ENCODE measurements at regions not wholly inside any gene's neighbourhood (a gene's known extent, or its start where the extent isn't known, plus 50 kb on each side); places are given as distances from the start of the nearest gene placed in this dataset.

DNA sequence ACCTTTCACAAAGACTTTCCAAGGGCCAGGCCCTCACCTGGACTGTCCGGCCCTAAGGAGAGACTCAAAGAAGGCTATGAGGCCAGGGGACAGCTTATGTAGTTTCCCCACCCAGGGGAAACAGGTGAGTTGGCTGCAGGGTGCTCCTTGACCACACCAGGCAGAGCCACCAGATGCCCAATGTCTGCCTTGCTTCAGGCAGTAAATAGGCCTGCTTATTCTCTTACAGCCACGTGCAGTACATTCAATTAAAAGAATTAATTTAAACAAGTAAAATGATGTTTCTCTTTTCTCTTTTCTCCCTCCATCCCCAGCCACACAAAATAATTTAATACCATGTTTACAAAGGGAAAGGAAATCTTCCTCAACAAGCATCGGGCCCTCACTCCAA lies 66.6 kb upstream of the ABLIM1 start:
- no peak overlapping the region for H3K9ac ChIP-seq (ENCODE audit: insufficient read length)
- no peak overlapping the region for H3K27ac ChIP-seq
- no peak for DNase-seq (ENCODE audit: low read depth, low spot score)
- H3K4me3 ChIP-seq = no peak overlapping the region
- H3K9me3 ChIP-seq (ENCODE audit: low read depth, low read length) = no peaks in the 10 kb centered on the region
- no peaks in the 10 kb centered on the region for H3K36me3 ChIP-seq (ENCODE audit: insufficient read depth, low read length)
- TF ChIP-seq POLR2AphosphoS5 (IDR thresholded peaks at IDR 0.05; ENCODE audit: borderline replicate concordance, low read depth, low read length) = no peak
- no peak for TF ChIP-seq EZH2 (IDR thresholded peaks at IDR 0.05)
- TF ChIP-seq FOXP2 (optimal IDR thresholded peaks at IDR 0.05; ENCODE audit: control extremely low read depth, extremely low read length, insufficient read depth) = no peak

DNA sequence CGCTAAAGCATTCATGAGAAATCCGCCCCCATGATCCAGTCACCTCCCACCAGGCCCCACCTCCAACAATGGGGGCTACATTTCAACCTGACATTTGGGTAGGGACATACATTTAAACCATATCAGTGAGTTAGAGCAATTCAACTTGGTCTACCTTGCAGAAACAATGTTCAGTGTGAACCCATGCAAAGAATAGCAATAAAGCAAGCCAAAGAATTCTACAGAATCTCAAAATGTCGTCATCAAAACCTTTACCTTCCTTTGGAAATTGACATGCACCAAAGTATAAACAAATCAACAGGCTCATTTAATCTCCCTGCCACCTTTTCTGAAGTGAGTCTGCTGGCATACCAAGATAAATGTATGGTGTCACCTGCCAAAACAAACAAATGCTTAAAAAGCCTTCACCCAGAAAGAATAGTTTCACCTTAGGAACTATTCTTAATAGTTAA lies 68.8 kb upstream of the ABLIM1 start:
- Histone ChIP-seq H3K36me3 (ENCODE audit: insufficient read depth, low read length) (no peaks in the 10 kb centered on the region), H3K4me3 (no peak overlapping the region), H3K9ac (ENCODE audit: insufficient read length) (no peak overlapping the region), H3K9me3 (ENCODE audit: low read depth, low read length) (no peaks in the 10 kb centered on the region), H3K27ac (no peak overlapping the region)
- no peak for DNase-seq (ENCODE audit: low read depth, low spot score)
- TF ChIP-seq EZH2 (IDR thresholded peaks at IDR 0.05) (no peak), FOXP2 (optimal IDR thresholded peaks at IDR 0.05; ENCODE audit: control extremely low read depth, extremely low read length, insufficient read depth) (no peak), POLR2AphosphoS5 (IDR thresholded peaks at IDR 0.05; ENCODE audit: borderline replicate concordance, low read depth, low read length) (no peak)

DNA sequence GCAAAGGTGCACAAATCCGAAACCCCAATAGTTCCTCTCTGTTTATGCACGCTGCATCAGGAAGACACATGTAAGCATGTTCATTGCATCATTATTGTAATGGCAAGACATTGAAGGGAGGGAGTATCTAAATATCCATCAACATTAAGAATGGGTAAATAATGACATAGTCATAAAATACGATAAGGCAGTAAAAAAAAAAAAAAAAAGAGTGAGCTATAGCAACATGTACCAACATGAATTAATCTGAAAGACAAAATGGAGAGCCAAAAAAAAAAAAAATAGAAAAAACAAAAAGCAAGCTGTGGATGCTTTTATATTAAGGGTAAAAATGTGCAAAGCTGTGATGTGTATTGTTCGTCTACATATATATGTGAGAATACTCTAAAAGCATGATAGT lies 70.2 kb upstream of the ABLIM1 start:
- no peaks in the 10 kb centered on the region for H3K36me3 ChIP-seq (ENCODE audit: insufficient read depth, low read length)
- no peak overlapping the region for H3K9ac ChIP-seq (ENCODE audit: insufficient read length)
- no peak overlapping the region for H3K4me3 ChIP-seq
- no peak overlapping the region for H3K27ac ChIP-seq
- no peak for DNase-seq (ENCODE audit: low read depth, low spot score)
- no peaks in the 10 kb centered on the region for H3K9me3 ChIP-seq (ENCODE audit: low read depth, low read length)
- TF ChIP-seq POLR2AphosphoS5 (IDR thresholded peaks at IDR 0.05; ENCODE audit: borderline replicate concordance, low read depth, low read length) (no peak), FOXP2 (optimal IDR thresholded peaks at IDR 0.05; ENCODE audit: control extremely low read depth, extremely low read length, insufficient read depth) (no peak), EZH2 (IDR thresholded peaks at IDR 0.05) (no peak)

DNA sequence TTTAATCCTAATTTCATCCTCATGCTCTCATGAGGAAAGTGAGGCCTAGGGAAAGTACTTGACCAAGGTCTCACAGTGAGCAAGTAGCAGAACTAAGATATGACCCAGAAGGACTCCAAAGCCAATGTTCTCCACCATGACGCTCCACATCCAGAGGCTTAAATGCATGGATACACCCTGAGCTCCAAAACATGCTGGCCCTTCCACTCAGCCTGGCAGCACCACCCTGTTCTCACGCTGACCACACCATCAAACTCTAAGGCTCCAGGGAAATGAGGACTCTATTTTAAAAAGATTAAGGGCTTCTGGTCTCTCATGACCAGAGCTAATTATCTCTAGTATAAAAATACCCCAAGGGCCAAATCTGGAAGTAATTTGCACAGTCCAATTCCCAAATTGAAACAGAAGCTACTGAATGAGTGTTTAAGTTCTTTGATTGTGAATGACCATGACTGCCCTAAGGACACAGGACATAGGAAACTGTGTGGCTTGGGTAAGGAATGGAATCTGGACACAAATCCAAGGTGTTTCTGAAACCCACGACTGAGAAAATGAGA lies 71.1 kb upstream of the ABLIM1 start:
- Histone ChIP-seq H3K27ac (no peak overlapping the region), H3K4me3 (no peak overlapping the region), H3K9me3 (ENCODE audit: low read depth, low read length) (no peaks in the 10 kb centered on the region), H3K36me3 (ENCODE audit: insufficient read depth, low read length) (no peaks in the 10 kb centered on the region), H3K9ac (ENCODE audit: insufficient read length) (no peak overlapping the region)
- TF ChIP-seq EZH2 (IDR thresholded peaks at IDR 0.05) (no peak), FOXP2 (optimal IDR thresholded peaks at IDR 0.05; ENCODE audit: control extremely low read depth, extremely low read length, insufficient read depth) (no peak), POLR2AphosphoS5 (IDR thresholded peaks at IDR 0.05; ENCODE audit: borderline replicate concordance, low read depth, low read length) (no peak)
- DNase-seq (ENCODE audit: low read depth, low spot score) = no peak

DNA sequence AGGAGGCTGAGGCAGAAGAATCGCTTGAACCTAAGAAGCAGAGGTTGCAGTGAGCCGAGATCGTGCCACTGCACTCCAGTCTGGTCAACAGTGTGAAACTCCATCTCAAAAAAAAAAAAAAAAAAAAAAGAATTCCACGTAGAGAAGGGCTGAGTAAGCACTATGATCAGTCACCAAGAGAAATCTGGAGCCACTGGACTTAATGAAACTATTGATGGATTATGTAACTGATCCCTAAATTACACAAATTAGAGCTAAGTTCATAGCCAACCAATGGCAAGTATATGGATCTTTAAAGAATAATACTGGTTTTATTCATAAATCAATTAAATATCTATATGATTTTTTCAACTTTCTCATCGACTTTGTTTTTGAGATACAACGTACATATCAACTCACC lies 72.2 kb upstream of the ABLIM1 start:
- Histone ChIP-seq H3K36me3 (ENCODE audit: insufficient read depth, low read length) (no peaks in the 10 kb centered on the region), H3K4me3 (no peak overlapping the region), H3K9me3 (ENCODE audit: low read depth, low read length) (no peaks in the 10 kb centered on the region), H3K9ac (ENCODE audit: insufficient read length) (no peak overlapping the region), H3K27ac (no peak overlapping the region)
- no peak for DNase-seq (ENCODE audit: low read depth, low spot score)
- no peak for TF ChIP-seq FOXP2 (optimal IDR thresholded peaks at IDR 0.05; ENCODE audit: control extremely low read depth, extremely low read length, insufficient read depth)
- no peak for TF ChIP-seq EZH2 (IDR thresholded peaks at IDR 0.05)
- no peak for TF ChIP-seq POLR2AphosphoS5 (IDR thresholded peaks at IDR 0.05; ENCODE audit: borderline replicate concordance, low read depth, low read length)

DNA sequence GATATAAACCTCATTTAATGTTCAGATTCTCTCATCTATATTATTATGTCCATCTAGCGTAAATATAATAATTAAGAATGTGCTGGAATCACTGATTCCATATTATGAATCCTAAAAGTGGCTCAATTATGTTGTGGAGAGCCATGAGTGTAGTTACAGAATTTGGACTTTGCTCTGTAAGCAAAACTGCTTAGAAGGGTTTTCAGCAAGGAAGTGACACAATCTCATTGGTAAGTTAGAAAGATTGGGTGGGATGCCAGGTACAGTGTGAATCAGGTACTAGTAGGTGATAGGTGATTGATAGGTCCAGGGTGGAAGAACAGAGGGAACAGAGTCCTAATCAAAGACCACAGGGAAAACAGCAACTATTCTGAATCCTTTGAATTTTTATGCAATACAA lies 74.9 kb upstream of the ABLIM1 start:
- H3K4me3 ChIP-seq = no peak overlapping the region
- H3K9me3 ChIP-seq (ENCODE audit: low read depth, low read length) = no peaks in the 10 kb centered on the region
- no peaks in the 10 kb centered on the region for H3K36me3 ChIP-seq (ENCODE audit: insufficient read depth, low read length)
- H3K27ac ChIP-seq = no peak overlapping the region
- H3K9ac ChIP-seq (ENCODE audit: insufficient read length) = no peak overlapping the region
- TF ChIP-seq POLR2AphosphoS5 (IDR thresholded peaks at IDR 0.05; ENCODE audit: borderline replicate concordance, low read depth, low read length) (no peak), EZH2 (IDR thresholded peaks at IDR 0.05) (no peak), FOXP2 (optimal IDR thresholded peaks at IDR 0.05; ENCODE audit: control extremely low read depth, extremely low read length, insufficient read depth) (no peak)
- DNase-seq (ENCODE audit: low read depth, low spot score) = no peak

DNA sequence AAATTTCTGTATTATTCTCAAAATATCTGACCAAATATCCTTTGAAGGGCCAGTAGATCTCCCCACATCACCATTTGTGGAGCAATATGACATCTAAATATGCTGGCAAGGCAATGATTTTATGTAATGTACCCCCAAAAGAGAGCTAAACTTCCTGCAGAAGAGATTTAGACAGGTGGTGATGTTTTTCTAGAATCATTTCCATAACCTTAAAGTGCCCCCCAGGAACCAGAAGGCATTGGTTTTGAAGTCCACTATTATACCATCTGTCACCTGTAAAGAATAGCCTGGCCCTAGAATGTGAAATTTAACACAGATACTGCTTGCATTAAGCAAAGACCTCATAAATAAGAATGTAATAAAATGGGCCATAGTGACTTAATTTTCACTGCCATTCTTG lies 77.9 kb upstream of the ABLIM1 start:
- no peak overlapping the region for H3K4me3 ChIP-seq
- no peaks in the 10 kb centered on the region for H3K9me3 ChIP-seq (ENCODE audit: low read depth, low read length)
- no peak overlapping the region for H3K27ac ChIP-seq
- no peak for DNase-seq (ENCODE audit: low read depth, low spot score)
- no peak overlapping the region for H3K9ac ChIP-seq (ENCODE audit: insufficient read length)
- TF ChIP-seq EZH2 (IDR thresholded peaks at IDR 0.05) (no peak), FOXP2 (optimal IDR thresholded peaks at IDR 0.05; ENCODE audit: control extremely low read depth, extremely low read length, insufficient read depth) (no peak), POLR2AphosphoS5 (IDR thresholded peaks at IDR 0.05; ENCODE audit: borderline replicate concordance, low read depth, low read length) (no peak)
- H3K36me3 ChIP-seq (ENCODE audit: insufficient read depth, low read length) = no peaks in the 10 kb centered on the region

DNA sequence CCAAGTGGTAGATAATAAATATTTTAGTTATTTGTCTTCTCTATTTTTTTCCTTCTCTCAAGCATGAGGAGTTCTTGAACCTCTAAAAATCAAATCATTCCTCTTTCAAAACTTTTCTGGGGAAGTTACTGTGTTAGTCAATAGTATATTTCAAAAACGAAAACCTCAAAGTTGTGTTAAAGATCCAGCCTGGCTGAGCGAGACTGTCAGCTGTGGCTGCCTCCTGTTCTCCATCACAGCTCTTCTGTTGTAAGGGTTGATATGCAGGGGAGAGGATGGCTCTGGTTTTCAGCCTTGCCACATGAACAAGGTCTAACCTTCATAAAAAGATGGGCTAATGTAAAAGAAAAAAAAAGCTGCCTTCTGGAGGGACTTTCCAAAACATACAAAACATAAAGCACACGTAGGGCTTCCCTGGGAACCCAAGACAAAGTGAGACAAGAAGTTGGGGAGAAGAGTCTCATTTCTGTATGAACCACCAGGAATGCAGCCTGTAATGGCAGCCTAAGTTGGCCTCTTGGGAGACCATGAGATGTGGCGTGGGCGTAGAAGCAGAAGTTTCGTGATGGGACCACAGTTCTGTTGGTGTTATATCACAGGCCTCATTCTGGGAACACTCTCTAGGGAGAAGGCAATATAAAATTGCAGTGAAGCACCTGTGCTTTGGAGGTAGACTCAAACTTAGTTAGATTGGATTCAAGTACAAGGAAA lies 77.9 kb upstream of the FHIP2A start:
- Histone ChIP-seq H3K36me3 (ENCODE audit: insufficient read depth, low read length) (no peaks in the 10 kb centered on the region), H3K27ac (no peak overlapping the region), H3K9ac (ENCODE audit: insufficient read length) (no peak overlapping the region), H3K4me3 (no peak overlapping the region), H3K9me3 (ENCODE audit: low read depth, low read length) (no peaks in the 10 kb centered on the region)
- no peak for DNase-seq (ENCODE audit: low read depth, low spot score)
- no peak for TF ChIP-seq FOXP2 (optimal IDR thresholded peaks at IDR 0.05; ENCODE audit: control extremely low read depth, extremely low read length, insufficient read depth)
- TF ChIP-seq POLR2AphosphoS5 (IDR thresholded peaks at IDR 0.05; ENCODE audit: borderline replicate concordance, low read depth, low read length) = no peak
- TF ChIP-seq EZH2 (IDR thresholded peaks at IDR 0.05) = no peak
